ENCODE measurements at regions not wholly inside any gene's neighbourhood (a gene's known extent, or its start where the extent isn't known, plus 50 kb on each side); places are given as distances from the start of the nearest gene placed in this dataset.

GRCh38 chr5:102691434-102691833, 63.7 kb upstream of the PAM start:
- intact Hi-C loops (cut with DNase I): no loop called here
- WGBS, 2 donors: 38 to 64% methylated on average over 1 of the region's 1 CpG
- no peaks in the 10 kb centered on the region for H3K36me3 ChIP-seq

GRCh38 chr5:102700120-102700831, 54.8 kb upstream of the PAM start:
- Histone ChIP-seq H3K4me3 (no peak overlapping the region), H3K27me3 (no peaks in the 10 kb centered on the region), H3K4me1 (no peaks in the 10 kb centered on the region), H3K27ac (no peak overlapping the region), H3K9me3 (no peaks in the 10 kb centered on the region), H3K36me3 (no peaks in the 10 kb centered on the region)
- intact Hi-C loops (cut with DNase I): no loop called here
- no peak for DNase-seq
- TF ChIP-seq POLR2A (IDR thresholded peaks at IDR 0.05): no peak
- no peak for TF ChIP-seq CTCF (IDR thresholded peaks at IDR 0.05)
- 68 to 92% methylated on average over 1 of the region's 1 CpG for WGBS, 2 donors

More at GRCh38 chr5:102691434-102691833, 63.7 kb upstream of the PAM start:
- Histone ChIP-seq H3K4me3 (no peak overlapping the region), H3K9me3 (no peaks in the 10 kb centered on the region), H3K4me1 (no peaks in the 10 kb centered on the region), H3K27ac (no peak overlapping the region), H3K27me3 (no peaks in the 10 kb centered on the region)
- DNase-seq: no peak
- TF ChIP-seq CTCF (IDR thresholded peaks at IDR 0.05): no peak
- TF ChIP-seq POLR2A (IDR thresholded peaks at IDR 0.05): no peak

GRCh38 chr5:102700916-102701315, 54.2 kb upstream of the PAM start:
- Histone ChIP-seq H3K27ac (no peak overlapping the region), H3K9me3 (no peaks in the 10 kb centered on the region), H3K36me3 (no peaks in the 10 kb centered on the region), H3K27me3 (no peaks in the 10 kb centered on the region), H3K4me1 (no peaks in the 10 kb centered on the region), H3K4me3 (no peak overlapping the region)
- no peak for DNase-seq
- TF ChIP-seq POLR2A (IDR thresholded peaks at IDR 0.05) (no peak), CTCF (IDR thresholded peaks at IDR 0.05) (no peak)
- intact Hi-C loops (cut with DNase I): no loop called here
- 67 to 84% methylated on average over 2 of the region's 2 CpGs for WGBS, 2 donors

- no peak overlapping the region for H3K27ac ChIP-seq
- intact Hi-C loops (cut with DNase I): no loop called here
- H3K36me3 ChIP-seq: no peaks in the 10 kb centered on the region
- H3K9me3 ChIP-seq: no peaks in the 10 kb centered on the region
- TF ChIP-seq CTCF (IDR thresholded peaks at IDR 0.05) (no peak), POLR2A (IDR thresholded peaks at IDR 0.05) (no peak)
- no peaks in the 10 kb centered on the region for H3K4me1 ChIP-seq
- H3K4me3 ChIP-seq: no peak overlapping the region
- DNase-seq: no peak
- no peaks in the 10 kb centered on the region for H3K27me3 ChIP-seq
These were observed 53.4 kb upstream of the PAM start for GRCh38 chr5:102701748-102702147.
